ENCODE measurements at regions not wholly inside any gene's neighbourhood (a gene's known extent, or its start where the extent isn't known, plus 50 kb on each side); places are given as distances from the start of the nearest gene placed in this dataset.
A peak's percentile ranks its signal among the peaks of the same experiment; 100 is the strongest.

DNA sequence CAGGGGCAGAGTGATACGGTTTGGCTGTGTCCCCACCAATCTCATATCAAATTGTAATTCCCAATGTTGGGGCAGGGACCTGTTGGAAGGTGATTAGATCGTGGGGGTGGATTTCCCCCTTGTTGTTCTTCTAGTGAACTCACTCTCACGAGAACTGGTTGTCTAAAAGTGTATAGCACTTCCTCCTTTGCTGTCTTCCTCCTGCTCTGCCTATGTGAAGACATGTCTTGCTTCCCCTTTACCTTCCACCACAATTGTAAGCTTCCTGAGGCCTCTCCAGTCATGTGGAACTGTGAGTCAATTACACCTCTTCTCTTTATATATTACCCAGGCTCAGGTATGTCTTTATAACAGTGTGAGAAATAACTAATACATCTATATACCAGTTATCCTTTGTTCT, 706.4 kb upstream of the KLHL1 start:
- Histone ChIP-seq H3K14ac (ENCODE audit: insufficient read depth, low read length) (no peak overlapping the region), H3K23ac (ENCODE audit: insufficient read length, low read depth, low read length) (no peak overlapping the region), H3K27ac (ENCODE audit: insufficient read length, low read depth, low read length) (no peak overlapping the region), H2BK15ac (ENCODE audit: low read depth, low read length) (no peak overlapping the region), H2AK5ac (ENCODE audit: insufficient read length, low read length) (no peak overlapping the region), H2BK5ac (ENCODE audit: insufficient read length, low read length) (no peak overlapping the region), H2BK12ac (ENCODE audit: insufficient read length, low read depth, low read length) (no peak overlapping the region), H3K56ac (ENCODE audit: insufficient read length, low read depth, low read length) (no peak overlapping the region), H3K4ac (ENCODE audit: low read depth, low read length) (no peak overlapping the region), H3K18ac (ENCODE audit: insufficient read length, low read depth, low read length) (no peak overlapping the region), H4K5ac (ENCODE audit: insufficient read length, low read depth, low read length) (no peak overlapping the region), H3K23me2 (ENCODE audit: insufficient read length, low read depth, low read length, poor library complexity, severe bottlenecking) (no peaks in the 10 kb centered on the region), H3K27me3 (ENCODE audit: insufficient read depth, low read length) (no peaks in the 10 kb centered on the region), H3K9ac (ENCODE audit: extremely low read depth, insufficient read length, low read length) (no peak overlapping the region), H3K4me1 (ENCODE audit: insufficient read depth, low read length) (no peaks in the 10 kb centered on the region; the same call in 1 of the 2 replicates), H3K9me3 (ENCODE audit: control insufficient read depth, low read depth, low read length) (no peaks in the 10 kb centered on the region), H3K4me2 (ENCODE audit: insufficient read depth, insufficient read length, low read length) (no peak overlapping the region), H3K79me2 (ENCODE audit: insufficient read depth, low read length) (no peaks in the 10 kb centered on the region), H4K8ac (replicated peaks; ENCODE audit: insufficient read length, low read depth, low read length) (no peak overlapping the region), H2BK120ac (ENCODE audit: low read depth, low read length, poor library complexity, severe bottlenecking) (no peak overlapping the region), H4K91ac (ENCODE audit: insufficient read length, low read depth, low read length) (no peak overlapping the region), H3T11ph (ENCODE audit: low read length) (no peak overlapping the region), H3K79me1 (ENCODE audit: insufficient read depth, low read depth, low read length, poor library complexity, severe bottlenecking) (no peaks in the 10 kb centered on the region), H4K20me1 (ENCODE audit: control insufficient read depth, insufficient read depth, insufficient read length) (no peaks in the 10 kb centered on the region), H2AFZ (ENCODE audit: low read length) (no peak overlapping the region), H2BK20ac (ENCODE audit: low read depth, low read length, poor library complexity, severe bottlenecking) (no peak overlapping the region)
- peaks cover 3 to 5% of the 10 kb centered on the region in 2 experiments; a peak in 3 of 5 replicates for H3K9me3 Mint-ChIP-seq
- no peaks in the 10 kb centered on the region; the same call in 1 of the 2 replicates for H3K27me3 Mint-ChIP-seq (ENCODE audit: low read depth)
- no CpG with 5 or more reads among the region's 3 CpGs for WGBS (ENCODE audit: extremely low coverage, insufficient read length, low lambda C conversion rate)
- H3K4me3 Mint-ChIP-seq, result no peak overlapping the region
- no peak for DNase-seq
- peaks cover 14 to 22% of the 10 kb centered on the region in 2 experiments for H3K4me1 Mint-ChIP-seq
- TF ChIP-seq CTCF (conservative IDR thresholded peaks at IDR 0.05), result no peak
- peaks cover 0 to 21% (median 11%) of the 10 kb centered on the region in 3 experiments; a peak in 5 of 7 replicates for H3K36me3 Mint-ChIP-seq (ENCODE audit: insufficient read depth in 1 of 3, low read depth in 3 of 3)
- H3K27ac Mint-ChIP-seq, result peak overlapping the region in 1 of 3 experiments; percentile 25; a peak in 1 of 7 replicates
